Left cardiac atrium (tissue), 4 donors: ENCODE measurements at regions not wholly inside any gene's neighbourhood (a gene's known extent, or its start where the extent isn't known, plus 50 kb on each side); places are given as distances from the start of the nearest gene placed in this dataset.
"Not testable (repeated sequence)": the region's sequence is repeated elsewhere in the genome, so short reads cannot be mapped to it uniquely, and the experiment has no call there.

Experiments
- ATAC-seq, 2 donors: fragments of 200-7000 bp; cut with Tn5 transposase; one replicate each; pipeline ENCODE4 v1.9.1; 2020; ENCODE audit warnings: mild to moderate bottlenecking in 2 of 2, moderate library complexity in 2 of 2
- DNase-seq: peaks from one replicate; pipeline ENCODE4 v3.0.0-alpha.2; 2020
- intact Hi-C, 2 donors: fragments of 100-400 bp; cut with DNase I; formaldehyde crosslinking; loops; one replicate each; pipeline versions ENCODE4 v1.14.1 to v1.15.1; 2022 to 2023
- donor health status: DM: no; HTN: yes; CAD: no.
- donor health status: DM: no; HTN: yes; CAD: no; lungs with severe emphysema.
- donor health status: DM: yes; HTN: yes; CAD: no.
- donor health status: Dilated cardiomyopathy.

- no peak for ATAC-seq
- no peak for DNase-seq
- intact Hi-C loops = no loop called here
Observed at GRCh38 chr10:117805139-117805538, 241.6 kb downstream of the RAB11FIP2 start.

GRCh38 chr10:117807441-117807840 is 239.3 kb downstream of the RAB11FIP2 start:
- intact Hi-C loops = no loop called here
- no peak for ATAC-seq
- DNase-seq = no peak

- DNase-seq, ATAC-seq, intact Hi-C loops: not testable (repeated sequence)
Observed at GRCh38 chr10:117815816-117816215, 230.9 kb downstream of the RAB11FIP2 start.

GRCh38 chr10:117817116-117817515 is 229.6 kb downstream of the RAB11FIP2 start:
- intact Hi-C loops = no loop called here
- DNase-seq = no peak
- ATAC-seq = no peak

- intact Hi-C loops = no loop called here
- no peak for ATAC-seq
- DNase-seq = no peak
Observed at GRCh38 chr10:117818721-117819120, 228.0 kb downstream of the RAB11FIP2 start.

GRCh38 chr10:117819304-117819703 is 227.4 kb downstream of the RAB11FIP2 start:
- intact Hi-C loops = no loop called here
- ATAC-seq (no peak), DNase-seq (no peak)

- intact Hi-C loops = no loop called here
- DNase-seq (no peak), ATAC-seq (no peak)
Observed at GRCh38 chr10:117823980-117824379, 222.8 kb downstream of the RAB11FIP2 start.

- intact Hi-C loops = no loop called here
- ATAC-seq (no peak), DNase-seq (no peak)
Observed at GRCh38 chr10:117830205-117830604, 216.5 kb downstream of the RAB11FIP2 start.

GRCh38 chr10:117830787-117831212 is 215.9 kb downstream of the RAB11FIP2 start:
- DNase-seq (no peak), ATAC-seq (no peak)
- intact Hi-C loops = no loop called here

GRCh38 chr10:117838500-117839498 is 207.9 kb downstream of the RAB11FIP2 start:
- DNase-seq, intact Hi-C loops, ATAC-seq: not testable (repeated sequence)

- ATAC-seq, intact Hi-C loops, DNase-seq: not testable (repeated sequence)
Observed at GRCh38 chr10:117856426-117856825, 190.3 kb downstream of the RAB11FIP2 start.

GRCh38 chr10:117860135-117860534 is 186.6 kb downstream of the RAB11FIP2 start:
- intact Hi-C loops = no loop called here
- DNase-seq = no peak
- no peak for ATAC-seq

GRCh38 chr10:117860823-117861222 is 185.9 kb downstream of the RAB11FIP2 start:
- DNase-seq (no peak), ATAC-seq (no peak)
- intact Hi-C loops = no loop called here

- DNase-seq = no peak
- no peak for ATAC-seq
- intact Hi-C loops = no loop called here
Observed at GRCh38 chr10:117861329-117861728, 185.4 kb downstream of the RAB11FIP2 start.

GRCh38 chr10:117863771-117864170 is 183.0 kb downstream of the RAB11FIP2 start:
- no peak for ATAC-seq
- intact Hi-C loops = no loop called here

GRCh38 chr10:117865945-117866344 is 180.8 kb downstream of the RAB11FIP2 start:
- no peak for ATAC-seq
- DNase-seq = no peak
- intact Hi-C loops = no loop called here

More at GRCh38 chr10:117863771-117864170, 183.0 kb downstream of the RAB11FIP2 start:
- DNase-seq = no peak

- ATAC-seq (no peak), DNase-seq (no peak)
- intact Hi-C loops = no loop called here
Observed at GRCh38 chr10:117868151-117868550, 178.6 kb downstream of the RAB11FIP2 start.

GRCh38 chr10:117875793-117876192 is 170.9 kb downstream of the RAB11FIP2 start:
- no peak for ATAC-seq
- DNase-seq = no peak
- intact Hi-C loops = no loop called here

GRCh38 chr10:117876210-117876609 is 170.5 kb downstream of the RAB11FIP2 start:
- DNase-seq (no peak), ATAC-seq (no peak)
- intact Hi-C loops = no loop called here

GRCh38 chr10:117878626-117879025 is 168.1 kb downstream of the RAB11FIP2 start:
- intact Hi-C loops = no loop called here
- ATAC-seq = no peak

GRCh38 chr10:117884093-117884492 is 162.6 kb downstream of the RAB11FIP2 start:
- intact Hi-C loops = no loop called here
- no peak for ATAC-seq
- DNase-seq = no peak

More at GRCh38 chr10:117878626-117879025, 168.1 kb downstream of the RAB11FIP2 start:
- DNase-seq = no peak
